HG02571 (cell line): ENCODE measurements at regions not wholly inside any gene's neighbourhood (a gene's known extent, or its start where the extent isn't known, plus 50 kb on each side); places are given as distances from the start of the nearest gene placed in this dataset.

Experiments used
- ATAC-seq: cut with Tn5 transposase; IDR thresholded peaks from one replicate; pipeline ENCODE4 v1.9.1; 2021; ENCODE audit warnings: mild to moderate bottlenecking, moderate library complexity; ENCODE audit not compliant: unreplicated experiment

DNA sequence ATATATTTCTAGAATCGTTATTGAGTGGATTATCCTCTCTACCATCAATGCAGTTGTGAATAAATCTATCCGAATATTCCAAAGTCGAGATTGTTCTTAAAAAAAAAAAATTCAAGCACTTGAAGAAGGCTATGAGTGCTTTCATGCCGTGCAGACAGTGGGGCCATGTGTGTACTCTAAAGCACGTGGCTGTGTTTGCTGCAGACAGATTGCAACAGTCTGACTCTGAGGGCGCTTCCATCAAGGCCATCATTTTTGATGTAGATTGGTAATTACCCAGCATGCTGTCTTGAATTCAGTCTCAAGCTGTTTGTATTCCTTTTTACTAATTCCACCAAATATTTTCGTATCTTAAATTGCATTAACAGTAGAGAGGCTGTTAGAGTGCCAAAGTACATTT, 325.9 kb upstream of the LINC00305 start:
- no peak for ATAC-seq

GRCh38 chr18:64474255-64474654, 325.4 kb upstream of the LINC00305 start:
- ATAC-seq = no peak

DNA sequence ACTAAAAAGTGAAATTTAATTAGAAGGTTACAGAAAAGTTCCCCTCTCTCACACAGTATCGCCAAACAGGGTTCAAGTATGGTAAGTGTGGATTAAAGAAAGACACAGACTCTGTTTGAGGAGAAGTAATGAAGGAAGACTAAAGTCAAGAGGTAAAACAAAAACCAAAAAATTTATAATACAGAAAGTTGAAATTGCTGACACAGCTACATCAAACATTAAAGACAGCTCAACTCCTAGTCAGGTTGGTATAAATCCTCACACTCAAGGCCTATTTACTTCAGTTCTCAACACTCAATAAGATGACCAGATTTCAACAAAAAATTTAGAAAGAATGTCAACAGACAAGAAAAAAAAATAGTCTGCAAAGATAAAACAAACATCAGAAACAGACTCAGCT, 300.5 kb upstream of the LINC00305 start:
- ATAC-seq = no peak

DNA sequence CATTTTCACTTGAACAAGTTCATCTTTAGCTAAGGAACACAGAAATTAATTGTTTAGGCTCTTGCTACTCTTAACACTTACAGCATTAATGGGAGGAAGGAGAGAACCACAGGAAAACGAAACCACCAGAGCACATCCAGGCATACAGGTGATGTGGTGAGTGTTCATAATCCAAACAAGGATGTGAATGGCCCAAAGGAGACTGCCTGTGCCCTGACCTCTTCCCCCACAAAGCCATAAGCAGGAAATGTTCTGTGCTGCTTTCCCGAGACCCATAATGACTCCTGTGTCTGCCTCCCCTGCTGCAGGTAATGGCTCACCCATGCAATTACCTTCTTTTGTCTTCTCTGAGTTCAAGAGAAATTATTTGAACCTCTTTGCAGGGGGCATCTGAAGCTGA, 295.9 kb upstream of the LINC00305 start:
- ATAC-seq = no peak

DNA sequence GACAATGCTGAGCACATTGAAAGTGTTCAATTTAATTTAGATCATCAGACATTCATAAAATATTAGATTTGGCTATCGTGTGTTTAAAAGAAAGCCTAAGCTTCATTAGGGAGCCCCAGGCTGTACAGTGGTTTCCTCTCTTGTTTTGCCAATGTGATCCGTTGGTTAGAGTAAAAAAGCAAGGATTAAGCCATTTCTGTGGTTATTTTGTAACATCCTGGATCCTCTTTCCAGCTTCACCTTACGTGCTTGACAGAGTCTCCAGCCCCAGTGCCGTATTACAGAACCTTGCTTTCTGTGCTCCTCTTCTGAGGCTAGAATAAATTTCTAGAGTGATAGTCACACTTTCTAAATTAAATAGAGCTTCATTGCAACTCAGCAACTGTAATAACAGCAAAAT, 289.3 kb upstream of the LINC00305 start:
- ATAC-seq = no peak

- no peak for ATAC-seq
Measured at GRCh38 chr18:64436111-64436510, 287.2 kb upstream of the LINC00305 start.

- no peak for ATAC-seq
Measured at GRCh38 chr18:64419156-64419555, 270.3 kb upstream of the LINC00305 start.

DNA sequence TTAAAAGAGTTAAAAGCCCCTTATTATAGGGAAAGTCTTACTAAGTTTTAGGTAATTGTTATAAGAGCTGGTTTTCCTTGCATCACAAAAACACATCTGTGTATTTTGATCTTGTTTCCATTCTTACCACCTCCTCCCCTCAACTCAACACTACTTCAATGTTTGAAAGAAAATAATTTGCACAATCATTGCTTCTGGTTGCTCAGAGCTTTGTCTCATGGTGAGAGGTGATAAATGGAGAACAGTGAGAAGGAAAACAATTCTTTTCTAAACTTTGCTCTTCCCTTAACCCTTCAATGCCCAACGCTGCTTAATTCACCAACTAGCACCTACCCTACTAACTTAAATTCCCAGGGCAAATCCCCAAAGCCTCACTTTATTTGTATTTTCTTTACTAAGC, 268.1 kb upstream of the LINC00305 start:
- no peak for ATAC-seq

DNA sequence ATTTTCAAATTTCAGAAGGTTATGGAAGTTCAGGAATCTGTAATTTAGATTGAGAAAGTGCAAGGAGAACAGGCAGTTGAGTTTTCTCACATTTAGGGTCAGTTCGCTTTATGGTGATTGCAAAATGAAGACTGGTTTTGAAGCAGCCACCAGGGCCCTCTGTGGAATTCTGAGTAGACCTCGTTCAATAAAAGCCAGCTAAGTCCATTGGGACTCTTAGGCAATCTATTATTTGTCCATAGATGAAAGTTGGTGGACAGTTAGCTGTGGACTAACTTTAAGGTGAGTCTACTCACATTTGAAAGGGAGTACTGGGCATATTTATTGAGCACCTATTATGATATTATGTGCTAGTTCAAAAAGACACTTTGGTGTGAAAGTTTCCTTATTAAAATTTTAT, 266.3 kb upstream of the LINC00305 start:
- ATAC-seq = no peak

GRCh38 chr18:64410685-64411084, 261.8 kb upstream of the LINC00305 start:
- ATAC-seq = no peak

GRCh38 chr18:64409511-64409910, 260.6 kb upstream of the LINC00305 start:
- no peak for ATAC-seq

DNA sequence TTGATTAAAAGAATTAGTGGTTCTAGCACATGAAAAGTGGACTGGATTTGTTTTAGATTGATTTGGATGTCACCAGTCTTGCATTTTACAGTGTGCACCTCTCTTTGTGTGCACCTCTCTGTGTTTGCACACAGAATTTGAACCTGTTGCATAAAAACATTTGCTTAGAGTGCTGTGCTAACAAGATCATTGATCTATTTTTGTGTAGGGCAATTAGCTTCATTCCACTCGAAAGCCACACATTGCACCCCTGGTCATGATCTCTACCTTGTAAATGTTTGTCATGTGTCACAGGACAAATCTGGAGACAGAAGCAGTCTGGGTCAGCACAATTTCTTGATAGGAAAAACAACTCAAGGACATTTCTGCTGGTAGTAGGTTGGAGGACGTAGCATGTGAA, 258.7 kb upstream of the LINC00305 start:
- ATAC-seq = no peak

DNA sequence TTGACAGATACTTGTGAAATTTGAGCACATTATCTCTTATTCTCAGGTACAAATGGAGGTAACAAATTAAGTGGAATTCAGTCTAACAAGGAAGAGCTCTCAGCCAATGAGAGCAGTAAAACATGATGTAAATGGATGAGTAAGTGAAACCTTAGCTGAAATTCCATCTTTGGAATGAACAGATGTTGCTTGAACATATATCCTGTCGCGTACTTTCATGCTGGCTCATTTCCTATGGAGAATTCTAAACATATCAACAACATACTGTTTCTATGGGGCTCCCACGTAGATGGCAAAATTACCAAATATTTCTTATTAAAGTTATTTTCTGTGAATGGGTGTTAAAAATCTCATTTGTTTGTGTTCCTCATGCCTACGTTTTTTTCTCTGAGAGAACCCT, 256.3 kb upstream of the LINC00305 start:
- ATAC-seq = no peak

GRCh38 chr18:64403784-64404503, 255.1 kb upstream of the LINC00305 start:
- no peak for ATAC-seq

GRCh38 chr18:64402636-64403035, 253.7 kb upstream of the LINC00305 start:
- no peak for ATAC-seq

- ATAC-seq = no peak
Measured at GRCh38 chr18:64401268-64402060, 252.6 kb upstream of the LINC00305 start.

DNA sequence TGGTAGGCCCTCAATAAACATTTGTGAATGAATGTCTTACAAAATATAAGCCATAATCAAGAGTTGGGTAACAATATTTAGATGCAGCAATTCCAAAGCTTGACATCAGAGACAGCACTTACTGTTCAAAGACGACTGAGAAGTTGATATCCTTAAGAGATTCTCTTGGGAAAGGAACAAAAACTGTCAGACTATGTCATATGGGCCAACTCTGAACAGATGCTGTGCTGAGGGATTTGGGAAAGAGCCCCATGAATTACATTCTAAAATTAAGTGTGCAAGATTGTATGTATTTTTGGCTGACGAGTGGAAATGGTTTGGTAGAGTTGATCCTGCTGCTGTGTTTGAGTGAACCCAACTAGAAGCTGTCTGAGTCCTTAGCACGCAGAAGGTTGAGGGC, 250.7 kb upstream of the LINC00305 start:
- no peak for ATAC-seq

GRCh38 chr18:64398320-64398719, 249.4 kb upstream of the LINC00305 start:
- ATAC-seq = no peak

- no peak for ATAC-seq
Measured at GRCh38 chr18:64392202-64392601, 243.3 kb upstream of the LINC00305 start.

- no peak for ATAC-seq
Measured at GRCh38 chr18:64384101-64384500, 235.2 kb upstream of the LINC00305 start.

GRCh38 chr18:64380117-64380516, 231.2 kb upstream of the LINC00305 start:
- peak; percentile 93 for ATAC-seq

DNA sequence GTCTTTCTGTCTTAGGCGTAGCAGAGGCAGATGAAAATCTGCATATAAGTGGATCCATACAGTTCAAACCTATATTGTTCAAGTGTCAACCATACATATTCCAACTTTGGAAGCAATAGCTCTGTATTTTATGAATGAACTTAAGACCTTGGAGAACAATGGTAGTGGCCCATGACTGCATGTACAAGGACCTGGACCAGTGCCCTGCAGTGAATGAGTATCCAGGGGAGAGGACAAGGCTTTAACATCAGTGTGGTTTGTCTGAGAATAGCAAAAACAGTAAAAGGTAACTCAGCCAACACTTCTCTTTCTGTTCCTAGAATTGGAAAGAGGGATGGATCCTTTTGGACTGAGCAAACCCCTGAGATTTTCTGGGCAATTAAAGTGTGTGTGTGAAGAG, 230.8 kb upstream of the LINC00305 start:
- ATAC-seq = peak; percentile 19
